Keratinocyte (primary cell): ENCODE measurements at regions not wholly inside any gene's neighbourhood (a gene's known extent, or its start where the extent isn't known, plus 50 kb on each side); places are given as distances from the start of the nearest gene placed in this dataset.

Source experiments
- CTCF ChIP-seq, 3 experiments: IDR thresholded peaks in 1 of 3; conservative IDR thresholded peaks in 1 of 3; optimal IDR thresholded peaks in 1 of 3; 2 replicates in 2 of 3; 3 replicates in 1 of 3; pipeline versions ENCODE3 to v1.5.1; 2011; ENCODE audit warnings: low read length in 3 of 3, mild to moderate bottlenecking in 3 of 3, moderate library complexity in 2 of 3, control low read depth in 1 of 3, inconsistent platforms in 1 of 3; ENCODE audit not compliant: insufficient read depth in 2 of 3; ENCODE audit errors: extremely low read depth in 1 of 3
- EZH2 ChIP-seq: IDR thresholded peaks from one replicate; pipeline ENCODE4 v1.6.1; 2012; ENCODE audit warnings: inconsistent platforms, mild to moderate bottlenecking, low read length, moderate library complexity

GRCh38 chr12:45626965-45627364, 102.5 kb upstream of the ARID2 start:
- TF ChIP-seq CTCF (optimal IDR thresholded peaks at IDR 0.05 in 1 of 3, IDR thresholded peaks at IDR 0.05 in 1 of 3, conservative IDR thresholded peaks at IDR 0.05 in 1 of 3; ENCODE audit: extremely low read depth in 1 of 3, insufficient read depth in 2 of 3, low read length in 3 of 3): no peak
- TF ChIP-seq EZH2: no peak
